Neural progenitor cell (in vitro differentiated cells): ENCODE measurements at regions not wholly inside any gene's neighbourhood (a gene's known extent, or its start where the extent isn't known, plus 50 kb on each side); places are given as distances from the start of the nearest gene placed in this dataset.

Source experiments
- DNase-seq: peaks from one replicate; pipeline ENCODE4 v3.0.0-alpha.2; 2016; ENCODE audit warnings: low spot score
- H2AFZ ChIP-seq: fragments of 200-600 bp; sonication (generic); replicated peaks from 2 replicates; pipeline ENCODE4 v1.6.1; 2016; ENCODE audit warnings: antibody characterized with exemption
- H3F3A ChIP-seq: fragments of 200-600 bp; sonication (generic); 2 replicates; pipeline ENCODE4 v1.6.1; 2016; ENCODE audit warnings: antibody characterized with exemption, low read depth
- H3K27ac ChIP-seq: fragments of 200-600 bp; sonication (generic); 2 replicates; pipeline ENCODE4 v1.5.1; 2016; ENCODE audit warnings: mild to moderate bottlenecking
- H3K27me3 ChIP-seq: fragments of 200-600 bp; sonication (generic); 2 replicates; pipeline ENCODE4 v1.6.1; 2016; ENCODE audit warnings: mild to moderate bottlenecking, moderate library complexity
- H3K36me3 ChIP-seq: fragments of 200-600 bp; sonication (generic); 2 replicates; pipeline ENCODE4 v1.5.1; 2016
- H3K4me1 ChIP-seq: fragments of 200-600 bp; sonication (generic); 2 replicates; pipeline ENCODE4 v1.6.1; 2016; ENCODE audit warnings: mixed run types
- H3K4me2 ChIP-seq: fragments of 200-600 bp; sonication (generic); 2 replicates; pipeline ENCODE4 v1.6.1; 2016
- H3K4me3 ChIP-seq: fragments of 200-600 bp; sonication (generic); 2 replicates; pipeline ENCODE4 v1.5.1; 2016
- H3K79me2 ChIP-seq: fragments of 200-600 bp; sonication (generic); 2 replicates; pipeline ENCODE4 v1.6.1; 2016; ENCODE audit warnings: low read depth
- H3K9ac ChIP-seq: fragments of 200-600 bp; sonication (generic); 2 replicates; pipeline ENCODE4 v1.6.1; 2016
- H3K9me3 ChIP-seq: fragments of 200-600 bp; sonication (generic); 2 replicates; pipeline ENCODE4 v1.5.1; 2016; ENCODE audit warnings: low read depth
- H4K20me1 ChIP-seq: fragments of 200-600 bp; sonication (generic); 2 replicates; pipeline ENCODE4 v1.6.1; 2016; ENCODE audit warnings: low read depth
- H3K27ac Mint-ChIP-seq: 3 replicates; pipeline ENCODE4 v1.8.0; 2021; ENCODE audit warnings: mixed read lengths
- H3K27me3 Mint-ChIP-seq: 2 replicates; pipeline ENCODE4 v1.8.0; 2022; ENCODE audit warnings: low read depth, mild to moderate bottlenecking, inconsistent platforms, moderate library complexity, mixed read lengths; ENCODE audit not compliant: insufficient read depth
- H3K36me3 Mint-ChIP-seq: 3 replicates; pipeline ENCODE4 v1.8.0; 2021; ENCODE audit warnings: mixed read lengths
- H3K4me1 Mint-ChIP-seq: 3 replicates; pipeline ENCODE4 v1.8.0; 2021; ENCODE audit warnings: mixed read lengths
- H3K4me3 Mint-ChIP-seq: 3 replicates; pipeline ENCODE4 v1.8.0; 2021; ENCODE audit warnings: mild to moderate bottlenecking, moderate library complexity, mixed read lengths
- H3K9me3 Mint-ChIP-seq: 3 replicates; pipeline ENCODE4 v1.8.0; 2020; ENCODE audit warnings: mixed read lengths
- EZH2 ChIP-seq: fragments of 200-600 bp; sonication (generic); IDR thresholded peaks from 2 replicates; pipeline ENCODE4 v1.6.1; 2017; ENCODE audit warnings: antibody characterized with exemption, mild to moderate bottlenecking, moderate library complexity
- EZH2phosphoT487 ChIP-seq: fragments of 200-600 bp; sonication (generic); IDR thresholded peaks from 2 replicates; pipeline ENCODE4 v1.6.1; 2017; ENCODE audit warnings: antibody characterized with exemption
- TF ChIP-seq, protein P1 (sequence below): fragments of 200-600 bp; sonication (generic); IDR thresholded peaks from 2 replicates; pipeline ENCODE4 v1.5.1; 2017; ENCODE audit warnings: antibody characterized with exemption, mild to moderate bottlenecking

DNA sequence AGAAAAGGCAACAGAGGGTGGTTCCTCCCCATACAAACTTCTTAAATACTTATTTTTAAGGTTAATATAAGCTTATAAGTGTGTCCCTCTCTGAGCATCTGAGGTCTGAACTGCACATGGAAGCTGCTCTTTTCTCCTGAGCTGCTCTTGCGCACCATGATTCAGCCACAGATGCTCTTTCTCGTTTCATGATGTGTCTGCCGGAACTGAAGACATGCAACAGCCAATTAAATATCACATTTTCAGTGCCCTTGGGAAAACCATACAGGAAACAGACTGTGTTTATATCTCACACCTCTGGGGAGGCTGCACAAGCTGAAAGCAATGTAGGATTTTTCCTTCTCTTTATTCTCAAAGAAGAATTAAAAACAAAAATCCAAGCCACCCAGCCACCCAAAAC lies 96.8 kb upstream of the NREP start:
- H3K9ac ChIP-seq, result no peak overlapping the region
- H3K79me2 ChIP-seq, result no peaks in the 10 kb centered on the region
- no peaks in the 10 kb centered on the region for H3K9me3 ChIP-seq
- no peak for DNase-seq
- H3F3A ChIP-seq, result peaks cover 16% of the 10 kb centered on the region
- peaks cover 43% of the 10 kb centered on the region for H3K4me1 ChIP-seq
- no peaks in the 10 kb centered on the region for H3K27me3 ChIP-seq
- no peak overlapping the region for H3K27ac ChIP-seq
- no peak overlapping the region for H3K4me3 ChIP-seq
- peak overlapping the region; percentile 29 for H3K4me2 ChIP-seq
- no peak for TF ChIP-seq EZH2phosphoT487
- TF ChIP-seq, protein P1, sequence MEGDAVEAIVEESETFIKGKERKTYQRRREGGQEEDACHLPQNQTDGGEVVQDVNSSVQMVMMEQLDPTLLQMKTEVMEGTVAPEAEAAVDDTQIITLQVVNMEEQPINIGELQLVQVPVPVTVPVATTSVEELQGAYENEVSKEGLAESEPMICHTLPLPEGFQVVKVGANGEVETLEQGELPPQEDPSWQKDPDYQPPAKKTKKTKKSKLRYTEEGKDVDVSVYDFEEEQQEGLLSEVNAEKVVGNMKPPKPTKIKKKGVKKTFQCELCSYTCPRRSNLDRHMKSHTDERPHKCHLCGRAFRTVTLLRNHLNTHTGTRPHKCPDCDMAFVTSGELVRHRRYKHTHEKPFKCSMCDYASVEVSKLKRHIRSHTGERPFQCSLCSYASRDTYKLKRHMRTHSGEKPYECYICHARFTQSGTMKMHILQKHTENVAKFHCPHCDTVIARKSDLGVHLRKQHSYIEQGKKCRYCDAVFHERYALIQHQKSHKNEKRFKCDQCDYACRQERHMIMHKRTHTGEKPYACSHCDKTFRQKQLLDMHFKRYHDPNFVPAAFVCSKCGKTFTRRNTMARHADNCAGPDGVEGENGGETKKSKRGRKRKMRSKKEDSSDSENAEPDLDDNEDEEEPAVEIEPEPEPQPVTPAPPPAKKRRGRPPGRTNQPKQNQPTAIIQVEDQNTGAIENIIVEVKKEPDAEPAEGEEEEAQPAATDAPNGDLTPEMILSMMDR, result no peak
- no peak for TF ChIP-seq EZH2
- no peaks in the 10 kb centered on the region for H3K36me3 ChIP-seq
- no peak overlapping the region for H3K4me3 Mint-ChIP-seq
- H2AFZ ChIP-seq, result peak overlapping the region; percentile 53
- peaks cover 15% of the 10 kb centered on the region for H3K27me3 Mint-ChIP-seq
- no peaks in the 10 kb centered on the region for H3K36me3 Mint-ChIP-seq
- no peaks in the 10 kb centered on the region for H3K9me3 Mint-ChIP-seq
- no peaks in the 10 kb centered on the region for H4K20me1 ChIP-seq
- H3K4me1 Mint-ChIP-seq, result peaks cover 37% of the 10 kb centered on the region
- no peak overlapping the region for H3K27ac Mint-ChIP-seq

DNA sequence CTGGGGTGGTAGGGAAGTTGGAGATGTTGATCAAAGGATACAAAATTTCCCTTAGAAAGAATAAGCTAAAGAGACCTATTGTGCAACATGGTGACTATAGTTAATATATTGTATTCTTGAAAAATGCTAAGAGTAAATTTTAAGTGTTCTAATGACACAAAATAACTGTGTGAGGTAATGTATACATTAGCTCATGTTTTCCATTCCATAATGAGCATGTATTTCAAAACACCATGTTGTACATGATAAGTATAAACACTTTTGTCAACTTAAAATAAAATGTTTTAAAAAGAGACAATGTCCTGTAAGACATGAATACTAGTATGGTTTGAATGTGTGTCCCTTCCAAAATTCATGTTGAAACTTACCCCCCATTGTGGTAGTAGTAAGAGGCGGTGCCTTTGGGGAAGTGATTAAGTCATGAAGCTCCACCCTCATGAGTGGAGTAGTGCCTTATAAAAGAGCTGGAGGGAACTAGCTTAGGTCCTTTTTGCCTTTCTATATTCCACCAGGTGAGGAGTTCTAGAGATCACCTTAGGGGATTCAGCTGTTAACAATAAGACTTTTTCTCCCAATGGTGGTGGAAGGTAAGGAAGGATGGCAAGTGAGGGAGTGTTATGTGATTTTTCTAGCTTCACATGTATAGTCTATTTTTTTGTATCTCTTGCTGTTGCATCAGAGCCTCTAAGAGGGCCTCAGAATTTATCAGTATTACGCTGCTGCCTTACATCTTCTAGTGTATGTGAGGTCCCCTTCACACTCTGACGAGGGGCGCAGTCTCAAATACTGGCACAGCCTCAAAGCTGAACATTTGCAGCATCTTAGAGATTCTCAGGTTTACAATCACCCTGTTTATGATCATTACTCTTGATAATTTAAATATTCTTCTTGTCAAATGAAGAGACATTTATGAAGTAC lies 94.9 kb upstream of the NREP start:
- no peak for DNase-seq

DNA sequence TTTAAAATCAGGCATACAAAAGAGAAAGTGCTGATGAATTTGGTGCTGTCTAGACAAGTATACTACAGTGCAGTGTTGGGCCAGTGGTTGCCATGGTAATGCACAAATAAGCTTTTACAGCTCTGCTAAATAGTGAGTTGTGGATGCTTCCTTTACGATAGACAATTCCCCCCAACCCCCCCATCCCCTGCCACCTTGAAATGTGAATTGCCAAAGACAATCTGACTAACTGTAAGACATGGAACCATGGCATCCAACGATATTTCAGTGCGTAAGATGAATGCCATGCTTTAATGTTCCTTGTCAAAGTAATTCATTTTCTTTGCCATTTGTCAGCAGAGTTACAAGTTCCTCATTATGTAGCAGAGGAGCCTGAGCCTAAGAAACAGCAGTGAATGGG lies 91.5 kb upstream of the NREP start:
- Histone ChIP-seq H3K4me2 (no peak overlapping the region), H4K20me1 (no peaks in the 10 kb centered on the region), H3K36me3 (no peaks in the 10 kb centered on the region), H3K4me1 (peaks cover 7% of the 10 kb centered on the region), H3F3A (no peaks in the 10 kb centered on the region), H3K9ac (no peak overlapping the region), H2AFZ (no peak overlapping the region), H3K4me3 (no peak overlapping the region), H3K27me3 (no peaks in the 10 kb centered on the region), H3K27ac (no peak overlapping the region), H3K79me2 (no peaks in the 10 kb centered on the region), H3K9me3 (no peaks in the 10 kb centered on the region)
- no peak for DNase-seq
- Mint-ChIP-seq H3K27ac (no peak overlapping the region), H3K4me1 (peaks cover 3% of the 10 kb centered on the region), H3K9me3 (no peaks in the 10 kb centered on the region), H3K36me3 (no peaks in the 10 kb centered on the region), H3K4me3 (no peak overlapping the region), H3K27me3 (peaks cover 9% of the 10 kb centered on the region)
- TF ChIP-seq EZH2 (no peak), EZH2phosphoT487 (no peak)
- TF ChIP-seq, protein P1, result no peak

More for the DNA sequence above, 94.9 kb upstream of the NREP start:
- H3K4me1 Mint-ChIP-seq, result peaks cover 32% of the 10 kb centered on the region
- peaks cover 36% of the 10 kb centered on the region for H3K4me1 ChIP-seq
- H3K79me2 ChIP-seq, result no peaks in the 10 kb centered on the region
- no peak overlapping the region for H3K4me3 ChIP-seq
- peaks cover 13% of the 10 kb centered on the region for H3K27me3 Mint-ChIP-seq
- H3K27ac ChIP-seq, result no peak overlapping the region
- H3K9ac ChIP-seq, result no peak overlapping the region
- no peaks in the 10 kb centered on the region for H3K27me3 ChIP-seq
- no peak overlapping the region for H3K4me2 ChIP-seq
- no peak for TF ChIP-seq EZH2
- TF ChIP-seq EZH2phosphoT487, result no peak
- TF ChIP-seq, protein P1, result no peak
- H3K4me3 Mint-ChIP-seq, result no peak overlapping the region
- H3K27ac Mint-ChIP-seq, result no peak overlapping the region
- no peaks in the 10 kb centered on the region for H3K9me3 Mint-ChIP-seq
- no peaks in the 10 kb centered on the region for H3K36me3 ChIP-seq
- no peaks in the 10 kb centered on the region for H3K36me3 Mint-ChIP-seq
- no peaks in the 10 kb centered on the region for H4K20me1 ChIP-seq
- H3F3A ChIP-seq, result peaks cover 16% of the 10 kb centered on the region
- H2AFZ ChIP-seq, result no peak overlapping the region
- H3K9me3 ChIP-seq, result no peaks in the 10 kb centered on the region
